Mucosa of stomach (tissue), 1 donor: ENCODE measurements at regions not wholly inside any gene's neighbourhood (a gene's known extent, or its start where the extent isn't known, plus 50 kb on each side); places are given as distances from the start of the nearest gene placed in this dataset.
"Not testable (repeated sequence)": the region's sequence is repeated elsewhere in the genome, so short reads cannot be mapped to it uniquely, and the experiment has no call there.

Source experiments
- H3K27me3 ChIP-seq: one replicate; pipeline ENCODE4 v1.7.0; 2013; ENCODE audit warnings: mild to moderate bottlenecking, low read length; ENCODE audit not compliant: control insufficient read depth, insufficient read depth
- H3K36me3 ChIP-seq: one replicate; pipeline ENCODE4 v1.7.0; 2013; ENCODE audit warnings: low read length; ENCODE audit not compliant: control insufficient read depth, insufficient read depth
- H3K4me1 ChIP-seq: one replicate; pipeline ENCODE4 v1.7.0; 2013; ENCODE audit warnings: mild to moderate bottlenecking, low read length; ENCODE audit not compliant: control insufficient read depth, insufficient read depth
- H3K4me3 ChIP-seq: one replicate; pipeline ENCODE4 v1.7.0; 2013; ENCODE audit warnings: low read length
- H3K9ac ChIP-seq: one replicate; pipeline ENCODE4 v1.7.0; 2013; ENCODE audit warnings: mild to moderate bottlenecking, low read length, moderate library complexity
- H3K9me3 ChIP-seq: one replicate; pipeline ENCODE4 v1.7.0; 2013; ENCODE audit warnings: mild to moderate bottlenecking, low read length, moderate library complexity; ENCODE audit not compliant: control insufficient read depth
- donor health status: Pancreatic carcinoma.

DNA sequence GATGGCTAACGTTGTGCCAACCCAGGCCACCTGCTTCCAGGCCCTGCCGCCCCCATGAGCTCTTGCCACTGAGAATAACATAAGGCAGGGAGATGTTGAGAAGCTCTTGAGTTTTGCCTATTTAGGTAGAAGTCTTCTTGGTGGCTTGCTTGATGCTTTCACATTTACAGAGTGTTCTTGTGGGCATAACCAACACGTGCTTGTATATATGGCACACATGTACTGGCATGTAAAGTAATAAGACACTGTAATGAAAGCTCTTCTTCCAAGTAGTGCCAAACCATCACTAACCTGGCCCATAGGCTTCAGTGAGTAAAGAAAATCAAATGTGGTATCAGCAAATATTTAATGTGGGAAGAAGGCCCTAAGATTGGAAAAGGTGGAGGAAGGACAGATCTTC is 146.9 kb upstream of the CITED2 start:
- Histone ChIP-seq H3K9ac (no peak overlapping the region), H3K27me3 (no peaks in the 10 kb centered on the region), H3K36me3 (no peaks in the 10 kb centered on the region), H3K4me1 (peaks cover 7% of the 10 kb centered on the region), H3K9me3 (no peaks in the 10 kb centered on the region), H3K4me3 (no peak overlapping the region)

DNA sequence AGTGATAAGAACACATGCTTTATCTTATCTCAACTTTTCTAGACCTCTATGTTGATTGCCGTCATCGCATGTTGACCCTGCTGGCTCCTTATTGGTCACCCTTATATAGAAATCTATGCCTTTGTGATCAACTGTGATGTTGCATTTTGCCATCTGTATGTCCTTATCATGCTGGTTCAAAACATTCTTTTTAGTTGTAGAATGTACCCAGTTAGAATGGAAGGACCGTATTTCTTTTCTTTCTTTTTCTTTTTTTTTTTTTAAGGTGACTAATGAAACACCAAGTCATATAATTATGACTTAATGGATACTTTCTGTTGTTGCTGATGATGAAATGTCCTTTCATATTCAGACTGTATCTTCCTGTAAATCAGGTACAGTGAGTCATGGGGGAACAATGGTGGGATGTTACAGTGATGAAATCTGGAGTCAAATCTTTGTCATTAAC is 145.9 kb upstream of the CITED2 start:
- H3K27me3 ChIP-seq, result no peaks in the 10 kb centered on the region
- H3K4me3 ChIP-seq, result no peak overlapping the region
- H3K9ac ChIP-seq, result no peak overlapping the region
- peaks cover 7% of the 10 kb centered on the region for H3K4me1 ChIP-seq
- no peaks in the 10 kb centered on the region for H3K36me3 ChIP-seq
- no peaks in the 10 kb centered on the region for H3K9me3 ChIP-seq

DNA sequence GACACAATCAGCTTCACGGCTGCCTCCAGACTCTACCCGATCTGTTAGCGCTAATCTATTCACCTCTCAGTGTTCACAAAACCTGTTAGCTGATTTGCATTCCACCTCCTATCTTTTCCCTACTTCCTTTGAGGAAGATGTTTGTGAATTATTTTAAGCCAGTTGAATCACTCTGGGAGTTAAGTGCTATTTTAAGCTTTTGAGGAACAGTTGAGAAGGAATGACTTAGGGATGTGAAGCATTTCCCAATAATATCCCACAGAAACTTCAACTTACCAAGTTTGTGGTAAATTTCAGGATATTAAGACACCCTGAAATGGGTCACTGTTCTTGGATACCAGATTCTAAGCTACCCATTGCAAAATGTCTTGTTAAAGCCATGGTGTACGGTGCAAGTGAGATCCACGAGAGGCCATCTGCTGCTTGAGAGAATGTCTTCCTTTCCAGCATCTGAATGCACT is 145.2 kb upstream of the CITED2 start:
- Histone ChIP-seq H3K4me1 (peaks cover 7% of the 10 kb centered on the region), H3K36me3 (no peaks in the 10 kb centered on the region), H3K9me3 (no peaks in the 10 kb centered on the region)

DNA sequence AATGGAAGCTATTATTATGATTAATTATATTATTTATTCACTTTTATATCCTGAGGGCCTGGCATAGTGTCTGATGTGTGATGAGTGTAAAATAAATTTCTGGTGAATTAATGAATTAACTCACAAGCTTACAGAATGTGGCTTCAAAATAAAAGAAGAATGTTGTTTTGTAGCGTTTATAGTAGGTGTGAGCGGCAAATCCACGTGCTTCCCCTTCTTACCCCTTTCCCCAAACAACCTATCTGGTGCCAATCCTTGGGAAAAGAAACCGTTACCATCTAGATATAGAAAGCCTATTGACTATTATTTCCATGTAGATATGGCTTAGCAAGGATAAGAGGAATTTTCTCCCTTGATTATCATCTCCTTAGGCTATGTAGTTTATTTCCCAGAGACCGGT is 144.6 kb upstream of the CITED2 start:
- Histone ChIP-seq H3K9me3 (no peaks in the 10 kb centered on the region), H3K4me1 (peaks cover 7% of the 10 kb centered on the region), H3K4me3 (no peak overlapping the region), H3K27me3 (no peaks in the 10 kb centered on the region), H3K36me3 (no peaks in the 10 kb centered on the region), H3K9ac (no peak overlapping the region)

More for the DNA sequence above, 145.2 kb upstream of the CITED2 start:
- Histone ChIP-seq H3K27me3 (no peaks in the 10 kb centered on the region), H3K9ac (no peak overlapping the region), H3K4me3 (no peak overlapping the region)

DNA sequence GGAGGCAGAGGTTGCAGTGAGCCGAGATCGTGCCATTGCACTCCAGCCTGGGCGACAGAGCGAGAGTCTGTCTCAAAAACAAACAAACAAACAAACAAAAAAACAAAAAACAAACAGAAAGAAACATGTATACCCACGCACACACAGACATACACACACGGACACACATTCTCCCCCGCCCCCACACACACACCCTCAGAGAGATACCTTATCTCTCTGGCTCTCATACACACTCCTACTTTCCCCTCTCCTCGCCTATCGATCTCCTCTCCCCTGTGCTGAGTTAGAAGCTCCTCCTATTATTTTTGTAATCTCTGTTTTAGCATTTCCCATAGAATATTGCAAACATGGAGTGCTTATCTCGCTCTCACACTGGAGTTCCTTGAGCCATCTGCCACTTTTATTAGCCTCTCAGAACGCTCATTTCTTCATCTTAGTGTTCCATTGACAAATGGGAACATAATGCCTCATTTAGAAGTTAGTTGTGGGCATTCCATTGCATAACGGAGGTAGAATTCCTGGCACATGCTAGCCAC is 144.2 kb upstream of the CITED2 start:
- Histone ChIP-seq H3K36me3 (no peaks in the 10 kb centered on the region), H3K4me3 (no peak overlapping the region), H3K9me3 (no peaks in the 10 kb centered on the region), H3K27me3 (no peaks in the 10 kb centered on the region), H3K4me1 (peaks cover 7% of the 10 kb centered on the region), H3K9ac (no peak overlapping the region)

DNA sequence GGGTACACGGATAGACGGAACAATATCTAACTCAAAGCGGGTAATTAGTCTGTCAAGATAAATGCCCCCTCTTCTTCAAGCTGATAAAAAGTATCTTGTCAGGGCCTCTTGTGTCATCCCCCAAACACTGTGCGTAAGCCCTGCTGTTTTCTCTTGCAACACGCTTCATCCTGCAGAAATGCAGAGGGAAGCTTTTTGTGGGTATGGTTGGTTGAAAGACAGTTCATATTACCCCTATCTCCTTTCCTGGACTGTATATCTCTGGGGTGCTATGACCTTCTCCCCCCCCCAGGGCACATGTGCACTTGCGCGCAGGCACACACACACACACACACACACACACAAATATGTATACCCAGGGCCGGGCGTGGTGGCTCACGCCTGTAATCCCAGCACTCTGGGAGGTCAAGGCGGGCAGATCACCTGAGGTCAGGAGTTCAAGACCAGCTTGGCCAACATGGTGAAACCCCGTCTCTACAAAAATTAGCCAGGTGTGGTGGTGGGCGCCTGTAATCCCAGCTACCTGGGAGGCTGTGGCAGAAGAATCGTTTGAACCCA is 143.6 kb upstream of the CITED2 start:
- not testable (repeated sequence) for H3K4me1 ChIP-seq, H3K27me3 ChIP-seq, H3K4me3 ChIP-seq, H3K36me3 ChIP-seq, H3K9me3 ChIP-seq, H3K9ac ChIP-seq

DNA sequence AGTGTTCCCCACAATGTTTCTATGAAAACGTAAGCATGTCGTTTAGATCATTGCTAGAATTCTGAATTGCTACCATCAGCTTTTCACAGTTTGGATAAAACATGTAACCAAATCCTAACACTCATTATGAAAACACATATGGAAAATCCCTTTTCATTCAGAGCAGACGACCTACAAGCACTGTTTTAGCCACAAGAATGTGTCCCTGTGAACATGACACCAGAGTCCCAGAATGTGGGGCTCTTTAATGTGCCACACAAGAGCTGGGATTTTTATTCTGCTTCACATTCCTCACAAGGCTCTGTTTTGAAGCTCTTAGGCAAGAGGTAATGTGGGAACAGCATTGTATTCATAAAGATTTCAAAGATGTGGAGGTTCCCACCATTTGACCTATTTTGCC is 141.1 kb upstream of the CITED2 start:
- Histone ChIP-seq H3K9ac (no peak overlapping the region), H3K4me3 (no peak overlapping the region)

DNA sequence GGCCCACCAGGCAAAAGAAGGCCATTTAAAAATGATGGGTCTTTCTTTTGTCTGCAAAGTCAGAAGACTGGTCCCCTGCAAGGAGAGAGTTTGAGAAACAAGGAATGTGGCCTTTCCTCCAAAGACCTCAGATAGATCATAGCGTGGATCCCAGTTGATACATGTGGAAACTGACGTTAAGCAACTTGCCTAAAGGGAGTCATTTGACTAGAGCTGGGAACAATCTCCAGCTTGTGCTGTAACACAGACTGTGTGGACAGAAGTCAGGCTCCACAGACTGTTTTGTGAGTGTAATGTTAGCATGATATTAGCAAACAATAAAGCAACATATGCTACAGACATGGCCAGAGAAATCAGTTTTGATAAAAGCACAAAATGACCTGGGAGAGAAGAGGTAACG is 140.4 kb upstream of the CITED2 start:
- Histone ChIP-seq H3K36me3 (no peaks in the 10 kb centered on the region), H3K27me3 (no peaks in the 10 kb centered on the region), H3K9me3 (no peaks in the 10 kb centered on the region), H3K4me3 (no peak overlapping the region), H3K9ac (no peak overlapping the region), H3K4me1 (peaks cover 3% of the 10 kb centered on the region)

More for the DNA sequence above, 141.1 kb upstream of the CITED2 start:
- Histone ChIP-seq H3K9me3 (no peaks in the 10 kb centered on the region), H3K27me3 (no peaks in the 10 kb centered on the region), H3K36me3 (no peaks in the 10 kb centered on the region), H3K4me1 (peaks cover 7% of the 10 kb centered on the region)

DNA sequence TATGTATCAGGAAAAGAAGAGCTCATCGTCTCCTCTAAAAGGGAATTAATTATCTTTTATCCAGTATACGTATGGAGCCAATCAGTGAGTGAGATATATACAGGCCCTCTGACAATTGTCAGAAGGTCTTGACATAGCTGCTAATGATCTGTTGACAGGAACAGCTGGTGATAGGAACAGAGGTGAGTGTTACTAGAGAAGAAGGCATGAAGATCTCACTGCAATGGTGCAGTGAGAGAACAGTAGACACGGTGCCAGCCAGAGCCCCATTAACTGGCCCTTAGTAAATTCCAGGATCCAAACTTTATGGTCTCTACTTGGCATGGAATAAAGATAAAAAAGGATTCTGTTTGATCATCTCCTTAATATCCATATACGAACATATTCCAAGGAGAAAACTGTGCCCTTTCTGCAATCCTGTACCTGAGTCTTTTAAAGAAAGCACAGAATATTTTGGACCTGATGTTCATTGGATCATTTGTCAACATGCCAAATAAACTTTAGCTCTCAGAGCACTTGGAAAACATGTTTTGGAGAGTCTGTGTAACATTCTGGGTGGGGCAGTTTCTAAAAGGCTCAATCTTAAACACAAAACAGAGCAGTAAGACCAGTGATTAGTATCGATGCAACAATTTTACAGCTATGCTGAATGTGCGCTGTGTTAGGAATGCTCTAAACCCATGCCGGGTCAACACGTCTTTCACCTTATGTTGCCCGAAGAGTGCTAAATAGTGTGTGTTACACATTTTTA is 135.8 kb upstream of the CITED2 start:
- Histone ChIP-seq H3K36me3 (no peaks in the 10 kb centered on the region), H3K9me3 (no peaks in the 10 kb centered on the region), H3K9ac (no peak overlapping the region), H3K4me3 (no peak overlapping the region), H3K4me1 (no peaks in the 10 kb centered on the region), H3K27me3 (no peaks in the 10 kb centered on the region)

DNA sequence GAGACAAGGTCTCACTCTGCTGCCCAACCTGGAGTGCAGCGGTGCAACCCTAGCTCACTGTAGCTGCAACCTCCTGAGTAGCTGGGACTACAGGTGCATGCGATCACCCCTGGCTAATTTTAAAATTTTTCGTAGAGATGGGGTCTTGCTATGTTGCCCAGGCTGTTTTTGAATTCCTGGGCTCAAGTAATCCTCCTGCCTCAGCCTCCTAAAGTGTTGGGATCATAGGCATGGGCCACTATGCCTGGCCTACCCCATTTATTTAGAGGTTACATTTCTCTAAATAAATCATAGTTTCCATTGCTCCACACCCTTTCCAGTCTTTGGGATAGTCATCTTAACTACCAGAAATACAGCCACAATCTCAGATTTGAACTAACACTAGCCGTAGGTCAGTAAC is 134.7 kb upstream of the CITED2 start:
- Histone ChIP-seq H3K36me3 (no peaks in the 10 kb centered on the region), H3K27me3 (no peaks in the 10 kb centered on the region), H3K4me3 (no peak overlapping the region), H3K4me1 (no peaks in the 10 kb centered on the region), H3K9ac (no peak overlapping the region), H3K9me3 (no peaks in the 10 kb centered on the region)

DNA sequence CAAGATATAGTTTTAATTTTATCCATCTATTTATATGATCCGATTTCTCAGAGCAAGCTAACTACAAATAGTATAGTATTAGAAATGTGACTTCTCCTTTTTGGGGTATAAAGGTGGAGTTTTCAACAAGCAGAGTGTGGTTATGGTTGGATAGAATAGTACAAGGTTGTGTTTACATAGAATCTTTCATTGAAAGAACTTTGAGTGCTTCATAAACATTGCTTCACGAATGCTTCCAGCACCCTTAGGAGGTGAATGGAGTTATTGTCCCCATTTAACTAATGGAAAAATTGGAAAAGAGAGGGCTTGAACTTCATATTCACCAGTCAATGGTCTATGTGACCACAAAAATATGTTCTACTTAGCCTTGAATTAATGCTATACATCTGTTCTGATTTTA is 134.1 kb upstream of the CITED2 start:
- no peak overlapping the region for H3K9ac ChIP-seq
- H3K4me1 ChIP-seq, result no peaks in the 10 kb centered on the region

DNA sequence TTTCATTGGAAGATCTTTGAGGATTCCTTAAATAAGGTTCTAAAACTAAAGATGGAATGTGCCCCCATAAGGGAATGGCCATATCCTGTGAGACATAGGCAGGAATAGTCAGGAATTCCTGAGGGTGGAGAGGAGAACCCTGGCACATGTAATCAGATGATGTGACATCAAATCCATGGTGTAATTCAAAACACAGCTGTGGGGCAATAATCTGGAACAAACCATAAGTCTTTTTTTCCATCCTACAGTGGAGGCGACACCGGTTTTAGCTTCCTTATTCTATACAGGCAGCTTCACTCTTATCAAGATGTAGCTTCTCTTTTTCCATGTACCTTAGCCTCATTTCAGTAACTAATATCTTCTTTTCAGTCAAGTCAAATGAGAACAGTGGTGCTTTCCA is 133.6 kb upstream of the CITED2 start:
- no peak overlapping the region for H3K9ac ChIP-seq
- no peaks in the 10 kb centered on the region for H3K27me3 ChIP-seq
- H3K9me3 ChIP-seq, result no peaks in the 10 kb centered on the region
- no peaks in the 10 kb centered on the region for H3K36me3 ChIP-seq
- no peak overlapping the region for H3K4me3 ChIP-seq
- no peaks in the 10 kb centered on the region for H3K4me1 ChIP-seq

More for the DNA sequence above, 134.1 kb upstream of the CITED2 start:
- Histone ChIP-seq H3K4me3 (no peak overlapping the region), H3K9me3 (no peaks in the 10 kb centered on the region), H3K27me3 (no peaks in the 10 kb centered on the region), H3K36me3 (no peaks in the 10 kb centered on the region)
